PC-3 (cell line): ENCODE measurements at regions not wholly inside any gene's neighbourhood (a gene's known extent, or its start where the extent isn't known, plus 50 kb on each side); places are given as distances from the start of the nearest gene placed in this dataset.

Source experiments
- ATAC-seq: fragments of 200-7000 bp; cut with Tn5 transposase; 2 replicates; pipeline ENCODE4 v1.9.1; 2020; ENCODE audit warnings: mild to moderate bottlenecking, moderate library complexity
- BruUV-seq: library from RNA; stranded (reverse); fragments of 400-500 nt; replicated peaks from 2 replicates; lab custom pipeline; 2021; lab: Mats Ljungman, UMichigan
- CTCF ChIA-PET: fragments of 300-600 bp; sonication (Branson Sonifier 250); formaldehyde crosslinking; loops from one replicate; lab custom pipeline; 2022; ENCODE audit warnings: antibody characterized with exemption; lab: Charles Lee
- POLR2A ChIA-PET: fragments of 300-600 bp; sonication (Branson Sonifier 250); formaldehyde crosslinking; loops from one replicate; lab custom pipeline; 2022; ENCODE audit warnings: antibody characterized with exemption; ENCODE audit not compliant: unreplicated experiment; lab: Charles Lee
- DNase-seq: peaks from one replicate; pipeline ENCODE4 v3.0.0-alpha.2; 2015
- H2AFZ ChIP-seq: fragments of 300-600 bp; sonication (generic); 2 replicates; pipeline ENCODE4 v1.6.0; 2016; ENCODE audit warnings: antibody characterized with exemption, low read length
- H3F3A ChIP-seq: fragments of 300-600 bp; sonication (generic); one replicate; pipeline ENCODE4 v1.6.0; 2017; ENCODE audit warnings: antibody characterized with exemption, low read length, control low read depth, mild to moderate bottlenecking; ENCODE audit not compliant: unreplicated experiment
- H3K27ac ChIP-seq: fragments of 300-600 bp; sonication (generic); 2 replicates; pipeline ENCODE4 v1.5.1; 2016; ENCODE audit warnings: mild to moderate bottlenecking, low read length
- H3K27me3 ChIP-seq: fragments of 300-600 bp; sonication (generic); 2 replicates; pipeline ENCODE4 v1.6.1; 2016; ENCODE audit warnings: low read length, mixed read lengths
- H3K36me3 ChIP-seq: fragments of 300-600 bp; sonication (generic); 2 replicates; pipeline ENCODE4 v1.6.1; 2016; ENCODE audit warnings: low read depth, mixed run types, low read length, mixed read lengths
- H3K4me1 ChIP-seq: fragments of 300-600 bp; sonication (generic); 2 replicates; pipeline ENCODE4 v1.5.1; 2016; ENCODE audit warnings: low read length; ENCODE audit not compliant: insufficient read depth
- H3K4me2 ChIP-seq: fragments of 300-600 bp; sonication (generic); 2 replicates; pipeline ENCODE4 v1.6.0; 2016; ENCODE audit warnings: low read length
- H3K4me3 ChIP-seq: fragments of 300-600 bp; sonication (generic); 2 replicates; pipeline ENCODE4 v1.5.1; 2016; ENCODE audit warnings: mild to moderate bottlenecking, low read length, mixed read lengths
- H3K79me2 ChIP-seq: fragments of 300-600 bp; sonication (generic); 2 replicates; pipeline ENCODE4 v1.6.1; 2017; ENCODE audit warnings: low read length, mixed read lengths
- H3K9ac ChIP-seq: fragments of 300-600 bp; sonication (generic); 2 replicates; pipeline ENCODE4 v1.6.0; 2016; ENCODE audit warnings: mild to moderate bottlenecking, low read length
- H3K9me2 ChIP-seq: fragments of 300-600 bp; sonication (generic); replicated peaks from 2 replicates; pipeline ENCODE4 v1.6.1; 2016; ENCODE audit warnings: mixed run types, low read length, mixed read lengths
- H3K9me3 ChIP-seq: fragments of 300-600 bp; sonication (generic); 2 replicates; pipeline ENCODE4 v1.6.1; 2016; ENCODE audit warnings: low read length, mixed read lengths
- H4K20me1 ChIP-seq: fragments of 300-600 bp; sonication (generic); 2 replicates; pipeline ENCODE4 v1.6.1; 2016; ENCODE audit warnings: low read length, mixed read lengths
- EZH2 ChIP-seq: fragments of 300-600 bp; sonication (generic); IDR thresholded peaks from one replicate; pipeline ENCODE4 v1.6.1; 2017; ENCODE audit warnings: antibody characterized with exemption, mild to moderate bottlenecking, low read length; ENCODE audit not compliant: unreplicated experiment
- EZH2phosphoT487 ChIP-seq: fragments of 300-600 bp; sonication (generic); IDR thresholded peaks from 2 replicates; pipeline ENCODE4 v1.6.1; 2018; ENCODE audit warnings: mild to moderate bottlenecking, antibody characterized with exemption, low read length, borderline replicate concordance
- intact Hi-C: fragments of 100-400 bp; cut with micrococcal nuclease; formaldehyde crosslinking; loops from 2 replicates; pipeline ENCODE4 v1.9.0; 2023
- TF ChIP-seq, protein P1 (sequence below): fragments of 300-600 bp; sonication (generic); conservative IDR thresholded peaks from 2 replicates; pipeline ENCODE4 v1.5.1; 2017; ENCODE audit warnings: antibody characterized with exemption, low read depth, mild to moderate bottlenecking, low read length

DNA sequence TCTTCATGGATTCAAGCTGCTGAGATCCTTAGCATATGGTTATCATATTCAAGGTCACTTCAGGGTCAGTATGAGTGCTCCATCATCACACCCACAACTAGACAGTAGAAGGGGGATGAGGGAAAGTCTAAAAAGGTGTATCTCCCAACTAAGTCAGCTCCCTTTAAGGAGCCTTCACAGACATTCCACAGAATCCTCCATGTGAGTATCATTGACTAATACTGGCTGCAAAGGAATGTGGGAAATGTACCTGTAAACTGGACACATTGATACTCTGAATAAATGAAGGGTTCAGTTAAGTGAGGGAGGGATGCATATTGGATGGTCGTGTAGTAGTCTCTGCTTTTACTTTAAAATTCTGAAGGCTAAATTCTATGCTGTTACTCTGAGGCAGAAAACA, 330.7 kb downstream of the LRRC70 start:
- Histone ChIP-seq H3F3A (no peaks in the 10 kb centered on the region), H3K27me3 (no peaks in the 10 kb centered on the region), H3K4me1 (no peaks in the 10 kb centered on the region), H3K9me3 (no peaks in the 10 kb centered on the region), H3K79me2 (no peaks in the 10 kb centered on the region), H2AFZ (no peak overlapping the region), H3K27ac (no peak overlapping the region), H3K9me2 (no peaks in the 10 kb centered on the region), H3K36me3 (no peaks in the 10 kb centered on the region), H3K9ac (no peak overlapping the region), H4K20me1 (no peaks in the 10 kb centered on the region), H3K4me3 (no peak overlapping the region), H3K4me2 (no peak overlapping the region)
- intact Hi-C loops: no loop called here
- BruUV-seq: no TSS peak
- CTCF ChIA-PET: no interaction called here
- POLR2A ChIA-PET: no interaction called here
- TF ChIP-seq EZH2 (no peak), EZH2phosphoT487 (no peak)
- TF ChIP-seq, protein P1, sequence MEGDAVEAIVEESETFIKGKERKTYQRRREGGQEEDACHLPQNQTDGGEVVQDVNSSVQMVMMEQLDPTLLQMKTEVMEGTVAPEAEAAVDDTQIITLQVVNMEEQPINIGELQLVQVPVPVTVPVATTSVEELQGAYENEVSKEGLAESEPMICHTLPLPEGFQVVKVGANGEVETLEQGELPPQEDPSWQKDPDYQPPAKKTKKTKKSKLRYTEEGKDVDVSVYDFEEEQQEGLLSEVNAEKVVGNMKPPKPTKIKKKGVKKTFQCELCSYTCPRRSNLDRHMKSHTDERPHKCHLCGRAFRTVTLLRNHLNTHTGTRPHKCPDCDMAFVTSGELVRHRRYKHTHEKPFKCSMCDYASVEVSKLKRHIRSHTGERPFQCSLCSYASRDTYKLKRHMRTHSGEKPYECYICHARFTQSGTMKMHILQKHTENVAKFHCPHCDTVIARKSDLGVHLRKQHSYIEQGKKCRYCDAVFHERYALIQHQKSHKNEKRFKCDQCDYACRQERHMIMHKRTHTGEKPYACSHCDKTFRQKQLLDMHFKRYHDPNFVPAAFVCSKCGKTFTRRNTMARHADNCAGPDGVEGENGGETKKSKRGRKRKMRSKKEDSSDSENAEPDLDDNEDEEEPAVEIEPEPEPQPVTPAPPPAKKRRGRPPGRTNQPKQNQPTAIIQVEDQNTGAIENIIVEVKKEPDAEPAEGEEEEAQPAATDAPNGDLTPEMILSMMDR: no peak
- DNase-seq (no peak), ATAC-seq (no peak)

DNA sequence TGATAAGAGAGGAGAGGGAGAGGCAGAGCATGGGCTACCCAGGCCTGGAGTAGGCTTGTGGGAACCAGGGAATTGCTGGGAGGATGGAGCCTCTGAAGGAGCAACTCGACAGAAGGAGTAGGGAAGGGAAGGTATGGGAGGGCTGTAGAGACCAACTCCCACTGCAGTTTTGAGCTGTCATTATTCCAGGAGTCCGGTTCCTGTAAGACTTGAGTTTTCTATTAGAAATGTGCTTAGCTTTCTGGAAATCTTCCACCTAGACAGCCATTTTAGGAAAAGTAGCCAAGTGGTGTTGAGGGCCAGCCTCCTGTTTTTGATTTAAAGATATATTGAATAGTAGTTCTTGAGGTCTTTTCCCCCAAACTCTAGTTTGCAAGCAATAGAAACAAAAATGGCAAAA, 323.5 kb downstream of the LRRC70 start:
- ChIA-PET POLR2A (no interaction called here), CTCF (no interaction called here)

DNA sequence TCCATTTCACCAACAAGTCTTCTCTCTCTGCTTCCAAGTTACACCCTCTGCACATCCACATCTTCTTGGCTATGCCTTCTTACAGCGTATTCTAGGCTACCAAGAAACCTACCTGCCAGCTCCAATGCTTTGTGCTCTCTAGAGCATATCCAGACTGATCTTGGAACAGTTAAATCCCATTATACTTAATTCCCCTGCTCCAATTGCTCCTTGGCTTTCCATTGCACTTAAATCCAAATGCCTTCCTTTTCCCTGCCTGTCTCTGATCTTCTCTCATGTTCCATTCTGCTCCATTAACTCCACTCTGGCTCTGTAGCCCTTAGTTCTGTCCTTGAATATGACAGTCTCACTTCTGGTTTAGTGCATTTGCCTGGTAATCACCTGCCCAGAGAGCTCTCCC, 322.4 kb downstream of the LRRC70 start:
- Histone ChIP-seq H2AFZ (no peak overlapping the region), H3K9ac (no peak overlapping the region), H4K20me1 (no peaks in the 10 kb centered on the region), H3K36me3 (no peaks in the 10 kb centered on the region), H3K27ac (no peak overlapping the region), H3K9me2 (no peaks in the 10 kb centered on the region), H3K79me2 (no peaks in the 10 kb centered on the region), H3F3A (no peaks in the 10 kb centered on the region), H3K4me2 (no peak overlapping the region), H3K9me3 (no peaks in the 10 kb centered on the region), H3K4me1 (no peaks in the 10 kb centered on the region), H3K4me3 (no peak overlapping the region), H3K27me3 (no peaks in the 10 kb centered on the region)
- ATAC-seq (no peak), DNase-seq (no peak)
- BruUV-seq: no TSS peak
- ChIA-PET CTCF (no interaction called here), POLR2A (no interaction called here)
- intact Hi-C loops: no loop called here
- TF ChIP-seq EZH2phosphoT487 (no peak), EZH2 (no peak)
- TF ChIP-seq, protein P1: no peak

More for the DNA sequence above, 323.5 kb downstream of the LRRC70 start:
- BruUV-seq: no TSS peak
- TF ChIP-seq EZH2phosphoT487 (no peak), EZH2 (no peak)
- TF ChIP-seq, protein P1: no peak
- Histone ChIP-seq H3K79me2 (no peaks in the 10 kb centered on the region), H3K4me3 (no peak overlapping the region), H2AFZ (no peak overlapping the region), H3K36me3 (no peaks in the 10 kb centered on the region), H3K4me2 (no peak overlapping the region), H3K9ac (no peak overlapping the region), H3F3A (no peaks in the 10 kb centered on the region), H4K20me1 (no peaks in the 10 kb centered on the region), H3K27me3 (no peaks in the 10 kb centered on the region), H3K4me1 (no peaks in the 10 kb centered on the region), H3K9me3 (no peaks in the 10 kb centered on the region), H3K27ac (no peak overlapping the region), H3K9me2 (no peaks in the 10 kb centered on the region)
- intact Hi-C loops: no loop called here
- DNase-seq (no peak), ATAC-seq (no peak)
